Esophagus (tissue), 2 donors: ENCODE measurements at regions not wholly inside any gene's neighbourhood (a gene's known extent, or its start where the extent isn't known, plus 50 kb on each side); places are given as distances from the start of the nearest gene placed in this dataset.
"Not testable (repeated sequence)": the region's sequence is repeated elsewhere in the genome, so short reads cannot be mapped to it uniquely, and the experiment has no call there.

ENCODE experiments used
- H3K27ac ChIP-seq, 2 donors: one replicate each; pipeline ENCODE4 v1.5.1; 2013; ENCODE audit warnings: low read depth in 2 of 2, mild to moderate bottlenecking in 2 of 2, inconsistent platforms in 1 of 2, low read length in 1 of 2, moderate library complexity in 1 of 2
- H3K27me3 ChIP-seq, 2 donors: one replicate each; pipeline ENCODE4 v1.6.1; 2013; ENCODE audit warnings: low read length in 2 of 2, control low read depth in 1 of 2, mild to moderate bottlenecking in 1 of 2; ENCODE audit not compliant: insufficient read depth in 2 of 2, control insufficient read depth in 1 of 2
- H3K36me3 ChIP-seq, 2 donors: one replicate each; pipeline ENCODE4 v1.6.1; 2013; ENCODE audit warnings: low read length in 1 of 2; ENCODE audit not compliant: control insufficient read depth in 2 of 2, insufficient read depth in 2 of 2
- H3K4me1 ChIP-seq, 2 donors: one replicate each; pipeline ENCODE4 v1.6.1; 2013; ENCODE audit warnings: low read length in 1 of 2; ENCODE audit not compliant: control insufficient read depth in 2 of 2, insufficient read depth in 2 of 2
- H3K4me3 ChIP-seq, 2 donors: one replicate each; pipeline ENCODE4 v1.5.1; 2013; ENCODE audit warnings: low read length in 2 of 2, mild to moderate bottlenecking in 2 of 2, low read depth in 1 of 2, moderate library complexity in 1 of 2
- H3K9me3 ChIP-seq, 2 donors: one replicate each; pipeline ENCODE4 v1.6.1; 2013; ENCODE audit warnings: mild to moderate bottlenecking in 2 of 2, low read depth in 1 of 2, low read length in 1 of 2, moderate library complexity in 1 of 2; ENCODE audit not compliant: control insufficient read depth in 2 of 2, insufficient read depth in 1 of 2
- WGBS, 2 donors: extraction: QIAGEN DNeasy Blood & Tissue Kit; methylation state at CpG; one replicate each; pipeline ENCODE4 v1.1.7; 2013; 5-methylcytosine and 5-hydroxymethylcytosine counted together
- donor health status: healthy with polysubstance abuse.
- donor health status: Bipolar disorder and iron deficiency.

- not testable (repeated sequence) for H3K9me3 ChIP-seq, H3K4me1 ChIP-seq, H3K27me3 ChIP-seq, H3K36me3 ChIP-seq, H3K4me3 ChIP-seq, H3K27ac ChIP-seq
- WGBS, 2 donors: 91 to 100% methylated on average over 1 to 2 of the region's 2 CpGs
Measured at GRCh38 chr1:144031550-144031949, 59.8 kb upstream of the FAM72C start.

GRCh38 chr1:144026022-144026421, 54.2 kb upstream of the FAM72C start:
- H3K27ac ChIP-seq, H3K9me3 ChIP-seq, H3K4me3 ChIP-seq, H3K27me3 ChIP-seq, H3K4me1 ChIP-seq, H3K36me3 ChIP-seq: not testable (repeated sequence)
- WGBS, 2 donors: no CpG with 5 or more reads among the region's 2 CpGs

GRCh38 chr1:144021690-144022384, 50.1 kb upstream of the FAM72C start:
- WGBS, 2 donors: 35 to 55% methylated on average over 1 of the region's 5 CpGs

More at GRCh38 chr1:144021690-144022384, 50.1 kb upstream of the FAM72C start:
- not testable (repeated sequence) for H3K27me3 ChIP-seq, H3K4me1 ChIP-seq, H3K9me3 ChIP-seq, H3K36me3 ChIP-seq, H3K4me3 ChIP-seq, H3K27ac ChIP-seq
